K562 (cell line): ENCODE measurements at regions not wholly inside any gene's neighbourhood (a gene's known extent, or its start where the extent isn't known, plus 50 kb on each side); places are given as distances from the start of the nearest gene placed in this dataset.

Source experiments
- ATAC-seq: fragments of 200-7000 bp; cut with Tn5 transposase; 3 replicates; pipeline ENCODE4 v1.9.1; 2020; ENCODE audit warnings: moderate library complexity
- BruUV-seq: library from RNA; stranded (reverse); fragments of 400-500 nt; replicated peaks from 2 replicates; lab custom pipeline; 2021; lab: Mats Ljungman, UMichigan
- CTCF ChIA-PET: fragments of 300-600 bp; formaldehyde crosslinking; extraction: SDS; loops from one replicate; lab custom pipeline; 2021; ENCODE audit warnings: low intra/inter-chr PET ratio; lab: Yijun Ruan, JAX
- POLR2A ChIA-PET: fragments of 300-600, 350-650 bp; sonication (Branson Sonifier 250); formaldehyde crosslinking; extraction: SDS; loops from one replicate; lab custom pipeline; 2021; ENCODE audit warnings: antibody characterized with exemption, inconsistent platforms; lab: Yijun Ruan, JAX
- DNase-seq, 4 experiments: peaks; one replicate each; pipeline versions ENCODE4 v3.0.0 to v3.0.0-alpha.2; 2011 to 2018; ENCODE audit warnings: low spot score in 3 of 4, mixed read lengths in 3 of 4; ENCODE audit errors: extremely low read depth in 1 of 4
- FAIRE-seq: peaks from 2 replicates; lab custom pipeline; 2011; peaks lifted over from hg19 to GRCh38; lab: Jason Lieb, UNC
- H2AFZ ChIP-seq: 2 replicates; pipeline ENCODE4 v1.6.0; 2011; ENCODE audit warnings: low read depth, low read length, control low read depth, inconsistent platforms
- H3K27ac ChIP-seq: fragments of 200-600 bp; 3 replicates; pipeline ENCODE4 v1.8.0; 2011; ENCODE audit warnings: low read depth, mild to moderate bottlenecking, control low read depth, inconsistent platforms, low read length, moderate library complexity, mixed read lengths; ENCODE audit errors: extremely low read depth
- H3K27me3 ChIP-seq, 2 experiments: fragments of 300-600 bp in 1 of 2; 2 replicates in 1 of 2; 3 replicates in 1 of 2; pipeline versions ENCODE4 v1.6.0 to v1.8.0; 2011; ENCODE audit warnings: inconsistent platforms in 2 of 2, low read length in 2 of 2, mild to moderate bottlenecking in 1 of 2, mixed read lengths in 1 of 2, moderate library complexity in 1 of 2; ENCODE audit not compliant: control insufficient read depth in 2 of 2, insufficient read depth in 2 of 2
- H3K36me3 ChIP-seq: fragments of 300-600 bp; 3 replicates; pipeline ENCODE4 v1.8.0; 2011; ENCODE audit warnings: mild to moderate bottlenecking, low read length, inconsistent platforms; ENCODE audit not compliant: control insufficient read depth, insufficient read depth
- H3K4me1 ChIP-seq, 2 experiments: fragments of 200-600 bp in 1 of 2; replicated peaks in 1 of 2; 2 replicates in 1 of 2; 3 replicates in 1 of 2; pipeline versions ENCODE4 v1.5.1 to v1.8.0; 2011; ENCODE audit warnings: inconsistent platforms in 2 of 2, low read length in 2 of 2, mild to moderate bottlenecking in 1 of 2, mixed read lengths in 1 of 2, moderate library complexity in 1 of 2; ENCODE audit not compliant: control insufficient read depth in 2 of 2, insufficient read depth in 2 of 2
- H3K4me2 ChIP-seq: 2 replicates; pipeline ENCODE4 v1.6.1; 2011; ENCODE audit warnings: low read length, control low read depth, inconsistent platforms, mixed read lengths; ENCODE audit not compliant: insufficient read depth
- H3K4me3 ChIP-seq: fragments of 200-600 bp; sonication (generic), shearing (Covaris generic); 2 replicates; pipeline ENCODE4 v1.5.1; 2016; ENCODE audit warnings: control low read depth, inconsistent platforms
- H3K79me2 ChIP-seq: fragments of 200-600 bp; 3 replicates; pipeline ENCODE4 v1.8.0; 2011; ENCODE audit warnings: low read length, inconsistent platforms; ENCODE audit not compliant: control insufficient read depth, insufficient read depth
- H3K9ac ChIP-seq, 2 experiments: 2 replicates each; pipeline versions ENCODE4 v1.6.0 to v1.6.1; 2011; ENCODE audit warnings: low read depth in 2 of 2, low read length in 2 of 2, control low read depth in 1 of 2, inconsistent platforms in 1 of 2, mild to moderate bottlenecking in 1 of 2, mixed read lengths in 1 of 2; ENCODE audit not compliant: insufficient read depth in 1 of 2
- H3K9me1 ChIP-seq: one replicate; pipeline ENCODE4 v1.6.0; 2011; ENCODE audit warnings: inconsistent platforms, mild to moderate bottlenecking, low read length, moderate library complexity; ENCODE audit not compliant: control insufficient read depth, insufficient read depth
- H3K9me3 ChIP-seq: replicated peaks from 2 replicates; pipeline ENCODE4 v1.5.1; 2011; ENCODE audit warnings: low read depth, low read length, inconsistent platforms; ENCODE audit not compliant: control insufficient read depth, insufficient read depth
- H4K20me1 ChIP-seq: replicated peaks from 2 replicates; pipeline ENCODE4 v1.6.1; 2011; ENCODE audit warnings: low read length, inconsistent platforms, mixed read lengths; ENCODE audit not compliant: control insufficient read depth, insufficient read depth
- CBFA2T2 ChIP-seq: fragments of 450-650 bp; conservative IDR thresholded peaks from 2 replicates; pipeline ENCODE4 v1.6.1; 2017; ENCODE audit warnings: mild to moderate bottlenecking
- CBFA2T3 ChIP-seq: fragments of 450-650 bp; IDR thresholded peaks from 2 replicates; pipeline ENCODE4 v1.6.1; 2017
- CHD2 ChIP-seq: IDR thresholded peaks from 2 replicates; pipeline ENCODE4 v1.6.1; 2011; ENCODE audit warnings: low read depth, low read length
- EHMT2 ChIP-seq: fragments of 450-650 bp; IDR thresholded peaks from 2 replicates; pipeline ENCODE4 v1.6.1; 2018; ENCODE audit warnings: antibody characterized with exemption
- FOXJ3 ChIP-seq: sonication (generic); formaldehyde crosslinking; IDR thresholded peaks from 2 replicates; pipeline ENCODE4 v1.4.0; 2020; ENCODE audit warnings: mild to moderate bottlenecking, missing genetic modification reagents
- FOXM1 ChIP-seq, 2 experiments: fragments of 450-650 bp in 1 of 2; sonication (generic) in 1 of 2; formaldehyde crosslinking in 1 of 2; IDR thresholded peaks; 2 replicates each; pipeline versions ENCODE4 v1.6.1 to v1.9.0; 2017 to 2022; ENCODE audit warnings: low read depth in 2 of 2, mild to moderate bottlenecking in 2 of 2, missing genetic modification reagents in 1 of 2, moderate library complexity in 1 of 2
- GATA2 ChIP-seq: sonication (generic); formaldehyde crosslinking; IDR thresholded peaks from 2 replicates; pipeline ENCODE4 v1.4.0; 2020; ENCODE audit warnings: mild to moderate bottlenecking, missing genetic modification reagents
- HSF4 ChIP-seq: fragments of 250-450 bp; sonication (Bioruptor Pico); IDR thresholded peaks from 2 replicates; pipeline ENCODE4 v2.1.2; 2022; ENCODE audit warnings: mild to moderate bottlenecking, moderate library complexity, borderline replicate concordance
- JUN ChIP-seq, 2 experiments: sonication (generic) in 1 of 2; formaldehyde crosslinking in 1 of 2; IDR thresholded peaks; 2 replicates each; pipeline versions ENCODE4 v1.6.1 to v1.8.0; 2012 to 2022; ENCODE audit warnings: borderline replicate concordance in 2 of 2, mild to moderate bottlenecking in 2 of 2, improper control_type of control experiment in 1 of 2, low read depth in 1 of 2, low read length in 1 of 2, missing genetic modification reagents in 1 of 2
- KLF16 ChIP-seq: IDR thresholded peaks from 2 replicates; pipeline ENCODE4 v1.6.1; 2016; ENCODE audit warnings: antibody characterized with exemption
- NCOR1 ChIP-seq: fragments of 450-650 bp; IDR thresholded peaks from 2 replicates; pipeline ENCODE4 v1.6.1; 2016; ENCODE audit warnings: mild to moderate bottlenecking, moderate library complexity
- PML ChIP-seq: IDR thresholded peaks from 2 replicates; pipeline ENCODE4 v1.6.1; 2012; ENCODE audit warnings: low read length, inconsistent platforms
- TCF3 ChIP-seq: sonication (generic); formaldehyde crosslinking; IDR thresholded peaks from 2 replicates; pipeline ENCODE4 v1.4.0; 2020; ENCODE audit warnings: mild to moderate bottlenecking, missing genetic modification reagents
- TEAD4 ChIP-seq, 2 experiments: sonication (generic) in 1 of 2; formaldehyde crosslinking in 1 of 2; IDR thresholded peaks; 2 replicates each; pipeline versions ENCODE4 v1.6.1 to v1.8.0; 2012 to 2022; ENCODE audit warnings: borderline replicate concordance in 1 of 2, inconsistent platforms in 1 of 2, low read length in 1 of 2, mild to moderate bottlenecking in 1 of 2, missing genetic modification reagents in 1 of 2
- ZNF274 ChIP-seq: IDR thresholded peaks from 2 replicates; pipeline ENCODE4 v1.6.1; 2011; ENCODE audit warnings: low read depth, mild to moderate bottlenecking, low read length, moderate library complexity, borderline replicate concordance
- ZNF347 ChIP-seq: fragments of 450-650 bp; formaldehyde crosslinking; IDR thresholded peaks from 2 replicates; pipeline ENCODE4 v1.4.0; 2020; ENCODE audit warnings: low read depth, mild to moderate bottlenecking, moderate library complexity
- WGBS: fragments of 100-300 bp; shearing (Covaris generic); methylation state at CpG from one replicate; pipeline ENCODE4 v1.1.6; 2016; ENCODE audit warnings: low coverage, mixed read lengths; ENCODE audit not compliant: insufficient coverage; ENCODE audit errors: missing lambda C conversion rate; 5-methylcytosine and 5-hydroxymethylcytosine counted together
- in situ Hi-C: fragments of 300-500 bp; cut with MboI; formaldehyde crosslinking; loops from 4 replicates; pipeline ENCODE4 v1.15.0; 2018; ENCODE audit warnings: inconsistent platforms, mixed read lengths
- intact Hi-C: fragments of 100-400 bp; cut with micrococcal nuclease; formaldehyde crosslinking; loops from 2 replicates; pipeline ENCODE4 v1.14.2; 2022
- TF ChIP-seq, protein P1 (sequence below): fragments of 200-800 bp; sonication (Bioruptor generic); IDR thresholded peaks from 2 replicates; pipeline ENCODE4 v1.6.1; 2016; ENCODE audit warnings: missing genetic modification characterization, missing compliant biosample characterization
- TF ChIP-seq, protein P2 (sequence below): fragments of 450-650 bp; IDR thresholded peaks from 2 replicates; pipeline ENCODE4 v1.6.1; 2016; ENCODE audit warnings: antibody characterized with exemption

DNA sequence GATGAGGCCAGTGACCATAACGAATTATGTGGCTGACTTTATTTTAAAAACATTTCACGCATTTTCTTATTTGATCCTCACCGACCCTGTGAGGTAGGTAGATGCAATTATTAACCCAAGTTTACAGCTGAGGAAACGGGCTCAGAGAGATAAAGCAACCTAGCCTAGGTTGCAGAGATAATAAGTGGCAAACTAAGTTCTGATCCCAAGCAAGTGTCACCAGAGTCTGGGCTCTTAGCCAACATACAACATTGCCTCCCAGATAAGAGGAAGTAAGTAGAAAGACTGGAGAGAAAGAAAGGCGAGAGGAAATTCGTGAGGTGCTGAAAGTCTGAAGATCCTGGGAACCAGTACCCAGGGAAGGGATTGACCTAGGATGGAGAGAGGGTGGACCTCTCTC lies 77.4 kb upstream of the GPR50 start:
- Histone ChIP-seq H3K4me2 (peak overlapping the region; percentile 11), H3K4me3 (no peak overlapping the region), H3K36me3 (no peaks in the 10 kb centered on the region), H3K9me3 (no peaks in the 10 kb centered on the region), H3K27ac (no peak overlapping the region), H4K20me1 (no peaks in the 10 kb centered on the region), H2AFZ (no peak overlapping the region), H3K4me1 (peaks cover 6 to 32% of the 10 kb centered on the region in 2 experiments; a peak in 4 of 5 replicates), H3K9me1 (no peaks in the 10 kb centered on the region), H3K79me2 (no peaks in the 10 kb centered on the region), H3K27me3 (no peaks in the 10 kb centered on the region), H3K9ac (no peak overlapping the region)
- peak; percentile 16 to 84 (median 46) for DNase-seq
- ChIA-PET POLR2A (no interaction called here), CTCF (no interaction called here)
- peak; percentile 92 for ATAC-seq
- FAIRE-seq: peak; percentile 98
- intact Hi-C loops: no loop called here
- WGBS: 2% methylated on average over 4 of the region's 6 CpGs
- no TSS peak for BruUV-seq
- in situ Hi-C loops: no loop called here
- TF ChIP-seq FOXJ3 (CRISPR knock-in tag) (no peak), HSF4 (no peak), CBFA2T3 (peak; percentile 93), ZNF347 (no peak), EHMT2 (0 out of 2 replicates have a peak, but pooled peaks have one; percentile 34), NCOR1 (peak; percentile 79), FOXM1 (IDR thresholded peaks at IDR 0.05; ENCODE audit: low read depth) (0 out of 2 replicates have a peak, but pooled peaks have one; percentile 25), FOXM1 (CRISPR knock-in tag; IDR thresholded peaks at IDR 0.05; ENCODE audit: low read depth) (no peak), PML (peak; percentile 49), GATA2 (peak; percentile 43; the same call in 1 of the 2 replicates), TEAD4 (IDR thresholded peaks at IDR 0.05; ENCODE audit: low read length) (peak; percentile 82), TEAD4 (CRISPR knock-in tag; IDR thresholded peaks at IDR 0.05; ENCODE audit: borderline replicate concordance) (no peak), CHD2 (no peak), ZNF274 (no peak), CBFA2T2 (peak; percentile 87), TCF3 (CRISPR knock-in tag) (peak; percentile 83), JUN (IDR thresholded peaks at IDR 0.05; ENCODE audit: borderline replicate concordance, low read depth, low read length) (no peak), JUN (CRISPR knock-in tag; IDR thresholded peaks at IDR 0.05; ENCODE audit: borderline replicate concordance) (no peak), KLF16 (peak; percentile 44; the same call in 1 of the 2 replicates)
- TF ChIP-seq, protein P1, sequence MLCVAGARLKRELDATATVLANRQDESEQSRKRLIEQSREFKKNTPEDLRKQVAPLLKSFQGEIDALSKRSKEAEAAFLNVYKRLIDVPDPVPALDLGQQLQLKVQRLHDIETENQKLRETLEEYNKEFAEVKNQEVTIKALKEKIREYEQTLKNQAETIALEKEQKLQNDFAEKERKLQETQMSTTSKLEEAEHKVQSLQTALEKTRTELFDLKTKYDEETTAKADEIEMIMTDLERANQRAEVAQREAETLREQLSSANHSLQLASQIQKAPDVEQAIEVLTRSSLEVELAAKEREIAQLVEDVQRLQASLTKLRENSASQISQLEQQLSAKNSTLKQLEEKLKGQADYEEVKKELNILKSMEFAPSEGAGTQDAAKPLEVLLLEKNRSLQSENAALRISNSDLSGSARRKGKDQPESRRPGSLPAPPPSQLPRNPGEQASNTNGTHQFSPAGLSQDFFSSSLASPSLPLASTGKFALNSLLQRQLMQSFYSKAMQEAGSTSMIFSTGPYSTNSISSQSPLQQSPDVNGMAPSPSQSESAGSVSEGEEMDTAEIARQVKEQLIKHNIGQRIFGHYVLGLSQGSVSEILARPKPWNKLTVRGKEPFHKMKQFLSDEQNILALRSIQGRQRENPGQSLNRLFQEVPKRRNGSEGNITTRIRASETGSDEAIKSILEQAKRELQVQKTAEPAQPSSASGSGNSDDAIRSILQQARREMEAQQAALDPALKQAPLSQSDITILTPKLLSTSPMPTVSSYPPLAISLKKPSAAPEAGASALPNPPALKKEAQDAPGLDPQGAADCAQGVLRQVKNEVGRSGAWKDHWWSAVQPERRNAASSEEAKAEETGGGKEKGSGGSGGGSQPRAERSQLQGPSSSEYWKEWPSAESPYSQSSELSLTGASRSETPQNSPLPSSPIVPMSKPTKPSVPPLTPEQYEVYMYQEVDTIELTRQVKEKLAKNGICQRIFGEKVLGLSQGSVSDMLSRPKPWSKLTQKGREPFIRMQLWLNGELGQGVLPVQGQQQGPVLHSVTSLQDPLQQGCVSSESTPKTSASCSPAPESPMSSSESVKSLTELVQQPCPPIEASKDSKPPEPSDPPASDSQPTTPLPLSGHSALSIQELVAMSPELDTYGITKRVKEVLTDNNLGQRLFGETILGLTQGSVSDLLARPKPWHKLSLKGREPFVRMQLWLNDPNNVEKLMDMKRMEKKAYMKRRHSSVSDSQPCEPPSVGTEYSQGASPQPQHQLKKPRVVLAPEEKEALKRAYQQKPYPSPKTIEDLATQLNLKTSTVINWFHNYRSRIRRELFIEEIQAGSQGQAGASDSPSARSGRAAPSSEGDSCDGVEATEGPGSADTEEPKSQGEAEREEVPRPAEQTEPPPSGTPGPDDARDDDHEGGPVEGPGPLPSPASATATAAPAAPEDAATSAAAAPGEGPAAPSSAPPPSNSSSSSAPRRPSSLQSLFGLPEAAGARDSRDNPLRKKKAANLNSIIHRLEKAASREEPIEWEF (CRISPR knock-in tag): no peak
- TF ChIP-seq, protein P2, sequence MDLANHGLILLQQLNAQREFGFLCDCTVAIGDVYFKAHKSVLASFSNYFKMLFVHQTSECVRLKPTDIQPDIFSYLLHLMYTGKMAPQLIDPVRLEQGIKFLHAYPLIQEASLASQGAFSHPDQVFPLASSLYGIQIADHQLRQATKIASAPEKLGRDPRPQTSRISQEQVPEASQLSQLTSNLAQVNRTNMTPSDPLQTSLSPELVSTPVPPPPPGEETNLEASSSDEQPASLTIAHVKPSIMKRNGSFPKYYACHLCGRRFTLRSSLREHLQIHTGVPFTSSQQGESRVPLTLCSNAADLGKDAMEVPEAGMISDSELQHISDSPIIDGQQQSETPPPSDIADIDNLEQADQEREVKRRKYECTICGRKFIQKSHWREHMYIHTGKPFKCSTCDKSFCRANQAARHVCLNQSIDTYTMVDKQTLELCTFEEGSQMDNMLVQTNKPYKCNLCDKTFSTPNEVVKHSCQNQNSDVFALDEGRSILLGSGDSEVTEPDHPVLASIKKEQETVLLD: peak; percentile 54; the same call in 1 of the 2 replicates
